ENCODE measurements at regions not wholly inside any gene's neighbourhood (a gene's known extent, or its start where the extent isn't known, plus 50 kb on each side); places are given as distances from the start of the nearest gene placed in this dataset.

- TF ChIP-seq KDM1A (IDR thresholded peaks at IDR 0.05; ENCODE audit: low read depth) (no peak), CTCF (IDR thresholded peaks at IDR 0.05) (no peak), EP300 (IDR thresholded peaks at IDR 0.05) (no peak), POLR2A (IDR thresholded peaks at IDR 0.05; ENCODE audit: low read length) (no peak), SMC3 (IDR thresholded peaks at IDR 0.05) (no peak), ZSCAN20 (CRISPR knock-in tag; IDR thresholded peaks at IDR 0.05) (no peak), RAD21 (conservative IDR thresholded peaks at IDR 0.05 in 1 of 2, IDR thresholded peaks at IDR 0.05 in 1 of 2) (no peak), HDAC2 (IDR thresholded peaks at IDR 0.05) (no peak), PBX3 (IDR thresholded peaks at IDR 0.05) (no peak), HEYL (CRISPR knock-in tag; IDR thresholded peaks at IDR 0.05) (no peak), POLR2AphosphoS2 (conservative IDR thresholded peaks at IDR 0.05; ENCODE audit: low read length) (no peak), USF2 (IDR thresholded peaks at IDR 0.05) (no peak), RFX5 (IDR thresholded peaks at IDR 0.05) (no peak)
These were observed 69.0 kb upstream of the LRRC7 start for GRCh38 chr1:69498711-69499110.

Data from A549 (cell line).